ENCODE measurements at regions not wholly inside any gene's neighbourhood (a gene's known extent, or its start where the extent isn't known, plus 50 kb on each side); places are given as distances from the start of the nearest gene placed in this dataset.

GRCh38 chr15:88717382-88718031 lies 78.7 kb downstream of the ISG20 start:
- DNase-seq (ENCODE audit: extremely low read depth, low read depth) = no peak

GRCh38 chr15:88718731-88719130 lies 79.9 kb downstream of the ISG20 start:
- DNase-seq (ENCODE audit: extremely low read depth, low read depth) = no peak
- TF ChIP-seq CTCF (IDR thresholded peaks at IDR 0.05; ENCODE audit: low read depth, low read length) = no peak

More at GRCh38 chr15:88717382-88718031, 78.7 kb downstream of the ISG20 start:
- no peak for TF ChIP-seq CTCF (IDR thresholded peaks at IDR 0.05; ENCODE audit: low read depth, low read length)

- TF ChIP-seq CTCF (IDR thresholded peaks at IDR 0.05; ENCODE audit: low read depth, low read length) = no peak
- DNase-seq (ENCODE audit: extremely low read depth, low read depth) = no peak
Observed at GRCh38 chr15:88719654-88720053, 80.8 kb downstream of the ISG20 start.

GRCh38 chr15:88725305-88726210 lies 77.7 kb upstream of the ACAN start:
- DNase-seq (ENCODE audit: extremely low read depth, low read depth) = no peak
- no peak for TF ChIP-seq CTCF (IDR thresholded peaks at IDR 0.05; ENCODE audit: low read depth, low read length)

GRCh38 chr15:88727439-88727838 lies 75.8 kb upstream of the ACAN start:
- no peak for DNase-seq (ENCODE audit: extremely low read depth, low read depth)
- TF ChIP-seq CTCF (IDR thresholded peaks at IDR 0.05; ENCODE audit: low read depth, low read length) = no peak

GRCh38 chr15:88729581-88729980 lies 73.7 kb upstream of the ACAN start:
- no peak for DNase-seq (ENCODE audit: extremely low read depth, low read depth)
- TF ChIP-seq CTCF (IDR thresholded peaks at IDR 0.05; ENCODE audit: low read depth, low read length) = no peak

GRCh38 chr15:88730751-88731150 lies 72.5 kb upstream of the ACAN start:
- no peak for DNase-seq (ENCODE audit: extremely low read depth, low read depth)
- TF ChIP-seq CTCF (IDR thresholded peaks at IDR 0.05; ENCODE audit: low read depth, low read length) = no peak

Data from AG09319 (cell line).